Cardiac fibroblast (primary cell): ENCODE measurements at regions not wholly inside any gene's neighbourhood (a gene's known extent, or its start where the extent isn't known, plus 50 kb on each side); places are given as distances from the start of the nearest gene placed in this dataset.

Experiments used
- DNase-seq, 2 donors: peaks; one replicate each; pipeline versions ENCODE4 v3.0.0 to v3.0.0-alpha.2; 2010; ENCODE audit warnings: low read depth in 2 of 2
- H3K4me3 ChIP-seq, 2 donors: replicated peaks in 1 of 2; 1 replicate in 1 of 2; 2 replicates in 1 of 2; pipeline ENCODE4 v1.5.1; 2011; ENCODE audit warnings: low read depth in 2 of 2, low read length in 2 of 2, mild to moderate bottlenecking in 2 of 2, moderate library complexity in 1 of 2
- TF ChIP-seq, protein P1 (sequence below): IDR thresholded peaks from one replicate; pipeline ENCODE4 v1.5.1; 2011; ENCODE audit warnings: low read depth, mild to moderate bottlenecking, low read length, inconsistent platforms

DNA sequence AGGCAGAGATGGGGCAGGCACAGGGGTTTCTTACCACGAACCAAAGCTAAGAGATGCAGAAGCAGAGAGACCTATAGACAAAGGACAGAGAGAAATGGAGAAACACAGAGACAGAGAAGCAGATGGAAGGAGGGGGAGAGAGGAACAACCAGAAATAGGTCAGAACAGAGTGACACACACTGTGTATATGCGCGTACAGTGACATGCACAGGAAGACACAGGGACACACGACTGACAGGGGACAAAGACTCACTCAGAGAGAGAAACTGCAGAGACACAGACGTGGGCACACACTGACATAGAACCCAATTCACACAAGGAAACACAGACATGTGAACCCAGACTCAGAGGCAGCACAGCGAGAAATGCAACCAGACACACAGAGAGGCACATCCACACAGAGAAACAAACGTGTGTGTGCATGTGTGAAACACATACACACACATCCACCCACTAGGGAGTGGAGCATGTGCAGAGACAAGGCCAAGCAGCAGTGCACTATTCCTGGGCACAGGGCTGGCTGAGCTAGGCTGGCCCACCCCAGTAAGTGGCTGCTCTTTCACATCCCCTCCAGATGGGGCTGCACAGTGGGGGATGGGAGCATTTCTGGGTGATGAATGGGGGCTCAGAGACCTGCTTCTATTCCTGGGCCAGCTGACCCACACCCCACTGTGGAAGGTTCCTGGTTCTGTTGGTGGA, 123.4 kb upstream of the CSF3R start:
- DNase-seq, result no peak
- H3K4me3 ChIP-seq, result no peak overlapping the region
- TF ChIP-seq, protein P1, sequence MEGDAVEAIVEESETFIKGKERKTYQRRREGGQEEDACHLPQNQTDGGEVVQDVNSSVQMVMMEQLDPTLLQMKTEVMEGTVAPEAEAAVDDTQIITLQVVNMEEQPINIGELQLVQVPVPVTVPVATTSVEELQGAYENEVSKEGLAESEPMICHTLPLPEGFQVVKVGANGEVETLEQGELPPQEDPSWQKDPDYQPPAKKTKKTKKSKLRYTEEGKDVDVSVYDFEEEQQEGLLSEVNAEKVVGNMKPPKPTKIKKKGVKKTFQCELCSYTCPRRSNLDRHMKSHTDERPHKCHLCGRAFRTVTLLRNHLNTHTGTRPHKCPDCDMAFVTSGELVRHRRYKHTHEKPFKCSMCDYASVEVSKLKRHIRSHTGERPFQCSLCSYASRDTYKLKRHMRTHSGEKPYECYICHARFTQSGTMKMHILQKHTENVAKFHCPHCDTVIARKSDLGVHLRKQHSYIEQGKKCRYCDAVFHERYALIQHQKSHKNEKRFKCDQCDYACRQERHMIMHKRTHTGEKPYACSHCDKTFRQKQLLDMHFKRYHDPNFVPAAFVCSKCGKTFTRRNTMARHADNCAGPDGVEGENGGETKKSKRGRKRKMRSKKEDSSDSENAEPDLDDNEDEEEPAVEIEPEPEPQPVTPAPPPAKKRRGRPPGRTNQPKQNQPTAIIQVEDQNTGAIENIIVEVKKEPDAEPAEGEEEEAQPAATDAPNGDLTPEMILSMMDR, result no peak

DNA sequence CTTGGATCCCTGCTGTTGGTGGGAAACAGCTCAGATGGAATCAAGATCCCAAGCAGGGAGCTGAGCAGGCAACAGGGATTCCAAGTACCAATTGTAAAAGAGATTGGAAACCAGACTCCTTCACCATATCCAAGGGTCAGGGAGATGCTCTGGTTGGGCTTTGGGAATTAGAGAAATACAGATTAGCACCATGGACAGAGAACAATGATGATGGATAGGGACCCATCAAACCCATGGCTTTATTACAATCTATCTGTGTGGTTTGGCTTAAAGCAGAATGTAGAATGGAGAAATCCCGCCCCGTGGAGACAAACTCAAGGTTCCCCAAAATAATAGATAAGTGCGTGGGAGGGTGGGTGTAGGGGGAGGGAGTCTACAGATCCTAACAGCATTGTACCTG, 120.7 kb upstream of the CSF3R start:
- DNase-seq, result no peak
- H3K4me3 ChIP-seq, result no peak overlapping the region

DNA sequence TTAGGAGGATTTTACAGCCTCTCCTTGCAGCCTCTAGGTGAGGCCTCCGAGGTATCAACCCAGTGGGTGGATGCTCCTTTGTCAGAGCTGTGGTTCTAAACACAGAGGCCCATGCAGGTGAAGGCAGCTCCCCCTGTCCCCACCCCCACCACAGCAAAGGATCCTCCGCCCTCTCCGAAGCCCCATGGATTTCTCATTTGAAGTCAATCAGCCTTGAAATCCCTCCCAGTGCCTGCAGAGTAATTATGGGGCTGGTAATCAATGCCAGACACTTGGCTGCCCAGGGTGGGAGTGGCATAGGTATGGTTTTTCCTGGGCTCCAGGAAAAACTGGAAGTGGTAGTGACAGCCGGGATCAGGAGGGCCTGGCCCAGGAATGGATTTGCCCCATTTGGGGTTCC, 119.5 kb upstream of the CSF3R start:
- H3K4me3 ChIP-seq, result no peak overlapping the region
- TF ChIP-seq, protein P1, result no peak
- DNase-seq, result no peak

More for the DNA sequence above, 120.7 kb upstream of the CSF3R start:
- TF ChIP-seq, protein P1, result no peak

DNA sequence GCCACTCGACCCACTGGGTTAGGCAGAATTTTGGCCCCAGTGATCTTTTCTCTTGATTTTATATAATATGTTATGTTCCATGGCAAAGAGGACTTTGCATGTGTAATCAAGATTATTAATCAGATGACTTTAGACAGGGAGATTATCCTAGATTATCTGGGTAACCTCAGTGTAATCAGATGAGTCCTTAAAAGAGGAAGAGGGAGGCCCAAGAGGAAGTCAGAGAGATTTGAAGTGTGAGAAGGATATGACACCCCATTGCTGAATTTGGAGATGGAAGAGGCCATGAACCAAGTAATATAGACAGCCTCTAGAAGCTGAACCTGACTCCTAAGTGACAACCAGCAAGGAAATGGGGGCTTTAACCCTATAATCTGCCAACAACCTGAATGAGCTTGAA, 117.1 kb upstream of the CSF3R start:
- no peak overlapping the region for H3K4me3 ChIP-seq
- DNase-seq, result no peak

DNA sequence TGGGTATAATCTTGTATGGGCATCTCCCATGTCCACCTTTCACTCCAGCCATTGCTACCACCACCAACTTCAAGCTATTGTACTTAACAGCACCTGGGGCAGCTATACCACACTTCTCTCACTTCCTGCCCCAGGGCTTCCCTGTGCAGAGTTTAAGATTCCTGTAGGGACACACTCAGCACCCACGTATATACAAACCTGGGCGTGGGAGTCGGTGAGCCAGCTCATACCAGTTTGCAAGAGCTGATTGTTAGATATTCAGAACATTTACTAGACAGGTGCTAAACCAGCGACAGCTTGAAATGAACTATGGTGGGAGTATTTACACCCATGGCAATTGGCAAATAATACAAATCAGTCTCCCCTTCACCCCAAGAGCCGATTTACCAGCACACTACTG, 114.8 kb upstream of the CSF3R start:
- H3K4me3 ChIP-seq, result no peak overlapping the region
- TF ChIP-seq, protein P1, result no peak
- DNase-seq, result no peak

More for the DNA sequence above, 117.1 kb upstream of the CSF3R start:
- TF ChIP-seq, protein P1, result no peak

DNA sequence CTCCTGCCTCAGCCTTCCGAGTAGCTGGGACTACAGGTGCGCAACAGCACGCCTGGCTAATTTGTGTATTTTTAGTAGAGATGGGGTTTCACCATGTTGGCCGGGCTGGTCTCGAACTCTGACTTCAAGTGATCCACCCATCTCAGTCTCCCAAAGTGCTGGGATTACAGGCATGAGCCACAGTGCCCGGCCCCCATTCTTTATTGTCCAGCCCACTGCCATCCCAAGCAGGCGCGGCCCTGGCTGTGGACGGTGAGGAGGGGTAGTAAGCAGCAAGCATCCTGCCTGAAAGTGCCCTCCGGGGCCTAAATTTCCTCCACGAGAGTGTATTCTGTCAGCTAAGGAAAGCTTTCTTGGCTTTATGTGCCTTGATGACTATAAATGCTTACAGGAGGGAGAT, 113.2 kb upstream of the CSF3R start:
- TF ChIP-seq, protein P1, result no peak
- H3K4me3 ChIP-seq, result no peak overlapping the region
- no peak for DNase-seq

DNA sequence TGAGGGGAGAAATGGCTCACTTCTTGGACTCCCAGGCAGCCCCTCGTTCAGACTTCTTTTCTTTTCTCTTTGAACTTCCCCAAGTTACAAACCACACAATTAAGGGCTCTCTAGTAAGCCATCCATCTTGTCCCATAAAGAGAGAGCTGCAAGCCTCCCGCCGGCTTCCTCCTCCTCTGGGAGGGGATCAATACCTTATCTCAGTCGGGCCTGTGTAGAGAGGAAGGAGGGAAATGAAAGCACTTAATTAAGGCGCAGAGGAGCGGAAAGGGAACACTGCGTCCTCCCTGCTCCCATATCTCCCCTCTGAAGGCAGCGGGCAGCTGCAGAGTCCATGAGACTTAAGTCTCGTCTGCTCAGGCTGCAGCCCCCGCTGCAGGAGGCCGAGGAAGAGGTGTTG, 112.6 kb upstream of the CSF3R start:
- no peak overlapping the region for H3K4me3 ChIP-seq
- no peak for DNase-seq
- TF ChIP-seq, protein P1, result no peak
